CD4-positive, alpha-beta T cell (primary cell): ENCODE measurements at regions not wholly inside any gene's neighbourhood (a gene's known extent, or its start where the extent isn't known, plus 50 kb on each side); places are given as distances from the start of the nearest gene placed in this dataset.

Source experiments
- ATAC-seq: fragments of 200-7000 bp; cut with Tn5 transposase; one replicate; pipeline ENCODE4 v1.10.0; 2022; ENCODE audit warnings: mild to moderate bottlenecking; ENCODE audit not compliant: poor library complexity
- CTCF ChIA-PET: fragments of 350-600 bp; sonication (Branson Sonifier 250); formaldehyde crosslinking; loops from one replicate; lab custom pipeline; 2021; ENCODE audit warnings: antibody characterized with exemption, inconsistent platforms; lab: Charles Lee
- POLR2A ChIA-PET: fragments of 350-600 bp; sonication (Branson Sonifier 250); formaldehyde crosslinking; loops from one replicate; lab custom pipeline; 2021; ENCODE audit warnings: antibody characterized with exemption, inconsistent platforms; lab: Charles Lee
- DNase-seq, 14 experiments: peaks; one replicate each; pipeline ENCODE4 v3.0.0-alpha.2; 2013 to 2020; ENCODE audit warnings: mixed read lengths in 2 of 14
- H3K27ac ChIP-seq, 2 donors: one replicate each; pipeline versions ENCODE4 v1.5.1 to v1.7.0; 2013; ENCODE audit warnings: low read length in 2 of 2, low read depth in 1 of 2, mild to moderate bottlenecking in 1 of 2
- H3K27me3 ChIP-seq, 2 experiments: 1 replicate in 1 of 2; 2 replicates in 1 of 2; pipeline versions ENCODE4 v1.6.1 to v1.7.0; 2013; ENCODE audit warnings: low read length in 2 of 2, control low read depth in 1 of 2, mild to moderate bottlenecking in 1 of 2, moderate library complexity in 1 of 2; ENCODE audit not compliant: insufficient read depth in 2 of 2, control insufficient read depth in 1 of 2
- H3K36me3 ChIP-seq: one replicate; pipeline ENCODE4 v1.6.1; 2013; ENCODE audit warnings: low read length, control low read depth; ENCODE audit not compliant: insufficient read depth
- H3K4me1 ChIP-seq: one replicate; pipeline ENCODE4 v1.6.1; 2013; ENCODE audit warnings: low read length, control low read depth; ENCODE audit not compliant: insufficient read depth
- H3K4me3 ChIP-seq: one replicate; pipeline ENCODE4 v1.5.1; 2013; ENCODE audit warnings: mild to moderate bottlenecking, low read length, moderate library complexity
- H3K9me3 ChIP-seq, 2 experiments: 1 replicate in 1 of 2; 2 replicates in 1 of 2; pipeline versions ENCODE4 v1.6.1 to v1.7.0; 2013; ENCODE audit warnings: low read length in 2 of 2, mild to moderate bottlenecking in 2 of 2, control low read depth in 1 of 2, moderate library complexity in 1 of 2; ENCODE audit not compliant: control insufficient read depth in 1 of 2, insufficient read depth in 1 of 2
- H3K27ac Mint-ChIP-seq: one replicate; pipeline ENCODE4 v1.8.0; 2020; ENCODE audit warnings: mixed read lengths
- H3K27me3 Mint-ChIP-seq: one replicate; pipeline ENCODE4 v1.8.0; 2021; ENCODE audit warnings: mixed read lengths
- H3K36me3 Mint-ChIP-seq: one replicate; pipeline ENCODE4 v1.8.0; 2021; ENCODE audit warnings: low read depth, mixed read lengths
- H3K4me1 Mint-ChIP-seq: one replicate; pipeline ENCODE4 v1.8.0; 2021; ENCODE audit warnings: low read depth, mixed read lengths
- H3K4me3 Mint-ChIP-seq: one replicate; pipeline ENCODE4 v1.8.0; 2020; ENCODE audit warnings: mild to moderate bottlenecking, mixed read lengths
- H3K9me3 Mint-ChIP-seq: one replicate; pipeline ENCODE4 v1.8.0; 2020; ENCODE audit warnings: mixed read lengths
- CTCF ChIP-seq: fragments of 200-600 bp; IDR thresholded peaks from one replicate; pipeline ENCODE4 v1.8.0; 2022; ENCODE audit warnings: antibody characterized with exemption, mild to moderate bottlenecking
- intact Hi-C, 2 experiments: fragments of 100-400 bp; cut with DNase I in 1 of 2; cut with micrococcal nuclease in 1 of 2; formaldehyde crosslinking; loops; one replicate each; pipeline versions ENCODE4 v1.15.1 to v1.9.0; 2023 to 2025; cut with DNase I, micrococcal nuclease

- Mint-ChIP-seq H3K27me3 (no peaks in the 10 kb centered on the region), H3K4me3 (no peak overlapping the region), H3K36me3 (no peaks in the 10 kb centered on the region), H3K4me1 (no peaks in the 10 kb centered on the region), H3K27ac (no peak overlapping the region), H3K9me3 (peaks cover 6% of the 10 kb centered on the region)
- ChIA-PET POLR2A (no interaction called here), CTCF (no interaction called here)
- TF ChIP-seq CTCF: no peak
- H3K9me3 ChIP-seq: peaks cover 0 to 4% of the 10 kb centered on the region in 2 experiments
- ATAC-seq (no peak), DNase-seq (no peak)
- no peaks in the 10 kb centered on the region for H3K36me3 ChIP-seq
- intact Hi-C loops: loop anchor here in 1 of 2 experiments (10.0 kb wide), 1 partner anchor 856 kb away; no protein-coding TSS in a partner anchor
- no peaks in the 10 kb centered on the region for H3K4me1 ChIP-seq
- no peak overlapping the region for H3K27ac ChIP-seq
- no peak overlapping the region for H3K4me3 ChIP-seq
- H3K27me3 ChIP-seq: no peaks in the 10 kb centered on the region
These were observed 269.0 kb downstream of the NOVA1 start for GRCh38 chr14:26328791-26329190.

- intact Hi-C loops: loop anchor here in 1 of 2 experiments (10.0 kb wide), 1 partner anchor 861 kb away; no protein-coding TSS in a partner anchor
- H3K36me3 ChIP-seq: no peaks in the 10 kb centered on the region
- ATAC-seq (no peak), DNase-seq (no peak)
- no peak overlapping the region for H3K27ac ChIP-seq
- ChIA-PET POLR2A (no interaction called here), CTCF (no interaction called here)
- H3K27ac Mint-ChIP-seq: no peak overlapping the region
- no peaks in the 10 kb centered on the region for H3K27me3 ChIP-seq
- no peaks in the 10 kb centered on the region for H3K4me1 ChIP-seq
- no peak overlapping the region for H3K4me3 Mint-ChIP-seq
- H3K36me3 Mint-ChIP-seq: no peaks in the 10 kb centered on the region
- peaks cover 0 to 3% of the 10 kb centered on the region in 2 experiments for H3K9me3 ChIP-seq
- H3K9me3 Mint-ChIP-seq: peaks cover 12% of the 10 kb centered on the region
- H3K4me1 Mint-ChIP-seq: no peaks in the 10 kb centered on the region
- H3K27me3 Mint-ChIP-seq: no peaks in the 10 kb centered on the region
- no peak for TF ChIP-seq CTCF
- H3K4me3 ChIP-seq: no peak overlapping the region
These were observed 274.0 kb downstream of the NOVA1 start for GRCh38 chr14:26323869-26324268.

- H3K27me3 Mint-ChIP-seq: no peaks in the 10 kb centered on the region
- no peak overlapping the region for H3K27ac ChIP-seq
- ChIA-PET POLR2A (no interaction called here), CTCF (no interaction called here)
- H3K4me3 Mint-ChIP-seq: no peak overlapping the region
- peaks cover 0 to 3% of the 10 kb centered on the region in 2 experiments for H3K9me3 ChIP-seq
- H3K27me3 ChIP-seq: no peaks in the 10 kb centered on the region
- H3K36me3 ChIP-seq: no peaks in the 10 kb centered on the region
- peaks cover 13% of the 10 kb centered on the region for H3K9me3 Mint-ChIP-seq
- no peak overlapping the region for H3K4me3 ChIP-seq
- intact Hi-C loops: loop anchor here in 1 of 2 experiments (10.0 kb wide), 1 partner anchor 864 kb away; no protein-coding TSS in a partner anchor
- ATAC-seq (no peak), DNase-seq (no peak)
- no peak overlapping the region for H3K27ac Mint-ChIP-seq
- TF ChIP-seq CTCF: no peak
- H3K4me1 Mint-ChIP-seq: no peaks in the 10 kb centered on the region
- H3K36me3 Mint-ChIP-seq: no peaks in the 10 kb centered on the region
- H3K4me1 ChIP-seq: no peaks in the 10 kb centered on the region
These were observed 276.9 kb downstream of the NOVA1 start for GRCh38 chr14:26320886-26321285.
